OCI-LY7 (cell line): ENCODE measurements at regions not wholly inside any gene's neighbourhood (a gene's known extent, or its start where the extent isn't known, plus 50 kb on each side); places are given as distances from the start of the nearest gene placed in this dataset.

ENCODE experiments used
- EZH2phosphoT487 ChIP-seq: fragments of 200-600 bp; sonication (generic); IDR thresholded peaks from 2 replicates; pipeline ENCODE4 v1.6.1; 2018; ENCODE audit warnings: low read depth, borderline replicate concordance, mild to moderate bottlenecking, mixed run types, antibody characterized with exemption, low read length, moderate library complexity, mixed read lengths
- TF ChIP-seq, protein P1 (sequence below): fragments of 200-600 bp; sonication (generic); conservative IDR thresholded peaks from 2 replicates; pipeline ENCODE4 v1.5.1; 2014; ENCODE audit warnings: mild to moderate bottlenecking, antibody characterized with exemption, low read length, moderate library complexity, mixed read lengths

DNA sequence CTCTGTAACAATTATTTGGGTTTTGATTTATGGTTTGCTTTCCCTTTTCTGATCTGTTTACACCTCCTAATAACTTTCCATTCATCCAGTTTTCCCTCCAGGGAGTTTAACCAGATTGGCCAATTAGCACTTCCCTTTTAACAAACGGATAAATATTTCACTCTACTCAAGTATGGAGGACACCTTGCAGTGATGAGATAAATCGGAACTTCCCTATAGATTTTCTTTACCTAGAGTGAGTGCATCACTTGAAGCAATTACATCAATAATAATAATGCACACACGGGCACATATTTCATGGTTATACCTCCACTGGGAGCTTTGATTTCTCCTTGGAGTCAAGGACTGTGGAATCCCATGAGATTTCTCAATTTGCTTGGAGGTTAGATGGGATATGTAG lies 239.1 kb upstream of the CFAP20DC start:
- TF ChIP-seq, protein P1, sequence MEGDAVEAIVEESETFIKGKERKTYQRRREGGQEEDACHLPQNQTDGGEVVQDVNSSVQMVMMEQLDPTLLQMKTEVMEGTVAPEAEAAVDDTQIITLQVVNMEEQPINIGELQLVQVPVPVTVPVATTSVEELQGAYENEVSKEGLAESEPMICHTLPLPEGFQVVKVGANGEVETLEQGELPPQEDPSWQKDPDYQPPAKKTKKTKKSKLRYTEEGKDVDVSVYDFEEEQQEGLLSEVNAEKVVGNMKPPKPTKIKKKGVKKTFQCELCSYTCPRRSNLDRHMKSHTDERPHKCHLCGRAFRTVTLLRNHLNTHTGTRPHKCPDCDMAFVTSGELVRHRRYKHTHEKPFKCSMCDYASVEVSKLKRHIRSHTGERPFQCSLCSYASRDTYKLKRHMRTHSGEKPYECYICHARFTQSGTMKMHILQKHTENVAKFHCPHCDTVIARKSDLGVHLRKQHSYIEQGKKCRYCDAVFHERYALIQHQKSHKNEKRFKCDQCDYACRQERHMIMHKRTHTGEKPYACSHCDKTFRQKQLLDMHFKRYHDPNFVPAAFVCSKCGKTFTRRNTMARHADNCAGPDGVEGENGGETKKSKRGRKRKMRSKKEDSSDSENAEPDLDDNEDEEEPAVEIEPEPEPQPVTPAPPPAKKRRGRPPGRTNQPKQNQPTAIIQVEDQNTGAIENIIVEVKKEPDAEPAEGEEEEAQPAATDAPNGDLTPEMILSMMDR, result no peak
- no peak for TF ChIP-seq EZH2phosphoT487
